HG02970 (cell line): ENCODE measurements at regions not wholly inside any gene's neighbourhood (a gene's known extent, or its start where the extent isn't known, plus 50 kb on each side); places are given as distances from the start of the nearest gene placed in this dataset.

Experiments
- ATAC-seq: cut with Tn5 transposase; IDR thresholded peaks from one replicate; pipeline ENCODE4 v1.9.1; 2021; ENCODE audit warnings: mild to moderate bottlenecking, moderate library complexity, moderate number of reproducible peaks; ENCODE audit not compliant: unreplicated experiment, low FRiP score

- ATAC-seq, result no peak
Measured at GRCh38 chr5:6806668-6807067, 93.4 kb downstream of the TENT4A start.

GRCh38 chr5:6808462-6808861 lies 95.2 kb downstream of the TENT4A start:
- no peak for ATAC-seq

- no peak for ATAC-seq
Measured at GRCh38 chr5:6810641-6811405, 97.6 kb downstream of the TENT4A start.

GRCh38 chr5:6812091-6812490 lies 98.9 kb downstream of the TENT4A start:
- no peak for ATAC-seq

GRCh38 chr5:6812800-6813731 lies 99.8 kb downstream of the TENT4A start:
- ATAC-seq, result no peak

GRCh38 chr5:6814816-6815215 lies 101.6 kb downstream of the TENT4A start:
- ATAC-seq, result no peak

- ATAC-seq, result no peak
Measured at GRCh38 chr5:6818594-6819511, 105.6 kb downstream of the TENT4A start.

GRCh38 chr5:6819521-6819920 lies 106.3 kb downstream of the TENT4A start:
- no peak for ATAC-seq

- ATAC-seq, result no peak
Measured at GRCh38 chr5:6820851-6821479, 107.7 kb downstream of the TENT4A start.

GRCh38 chr5:6822068-6822467 lies 108.8 kb downstream of the TENT4A start:
- ATAC-seq, result no peak

GRCh38 chr5:6822556-6823343 lies 109.5 kb downstream of the TENT4A start:
- no peak for ATAC-seq

- no peak for ATAC-seq
Measured at GRCh38 chr5:6823996-6824395, 110.8 kb downstream of the TENT4A start.

- no peak for ATAC-seq
Measured at GRCh38 chr5:6825678-6826244, 112.5 kb downstream of the TENT4A start.

GRCh38 chr5:6826756-6827155 lies 113.5 kb downstream of the TENT4A start:
- ATAC-seq, result no peak

GRCh38 chr5:6827526-6828219 lies 114.4 kb downstream of the TENT4A start:
- ATAC-seq, result peak; percentile 85

- ATAC-seq, result peak; percentile 63
Measured at GRCh38 chr5:6829150-6829784, 116.0 kb downstream of the TENT4A start.

GRCh38 chr5:6830643-6831239 lies 117.5 kb downstream of the TENT4A start:
- no peak for ATAC-seq
